D721Med (cell line): ENCODE measurements at regions not wholly inside any gene's neighbourhood (a gene's known extent, or its start where the extent isn't known, plus 50 kb on each side); places are given as distances from the start of the nearest gene placed in this dataset.
A peak's percentile ranks its signal among the peaks of the same experiment; 100 is the strongest.

Source experiments
- DNase-seq: peaks from one replicate; pipeline ENCODE4 v3.0.0; 2011; ENCODE audit warnings: low spot score; ENCODE audit not compliant: insufficient read length
- FAIRE-seq: peaks from 2 replicates; lab custom pipeline; 2011; peaks lifted over from hg19 to GRCh38; lab: Jason Lieb, UNC
- CTCF ChIP-seq: IDR thresholded peaks from 2 replicates; pipeline ENCODE4 v1.5.1; 2012; ENCODE audit warnings: mild to moderate bottlenecking, control low read depth; ENCODE audit not compliant: insufficient read depth; ENCODE audit errors: missing control alignments

DNA sequence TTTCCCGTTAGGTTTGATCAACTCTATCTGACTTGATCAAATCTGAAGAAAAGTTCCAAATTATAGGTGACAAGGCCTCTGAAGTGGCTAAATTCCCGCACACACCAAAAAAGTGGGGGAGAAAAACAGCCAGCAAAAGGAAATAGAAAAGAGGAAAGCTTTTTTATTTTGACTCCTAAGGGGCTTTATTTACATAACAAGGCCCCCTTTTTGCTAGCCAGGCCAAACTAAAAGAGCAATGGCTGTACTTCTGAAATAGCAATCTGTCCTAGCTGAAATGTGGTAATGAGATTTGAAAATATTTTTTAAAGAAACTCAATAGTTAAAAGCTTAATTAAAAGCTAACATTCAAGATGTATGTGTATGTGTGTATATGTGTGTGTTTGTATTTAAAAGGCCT, 311.5 kb upstream of the POGK start:
- no peak for FAIRE-seq
- DNase-seq: no peak
- no peak for TF ChIP-seq CTCF

GRCh38 chr1:166538646-166539045, 300.6 kb upstream of the POGK start:
- DNase-seq: no peak
- FAIRE-seq: no peak
- no peak for TF ChIP-seq CTCF

- no peak for TF ChIP-seq CTCF
- FAIRE-seq: no peak
- DNase-seq: no peak
Observed at GRCh38 chr1:166544036-166544435, 295.2 kb upstream of the POGK start.

DNA sequence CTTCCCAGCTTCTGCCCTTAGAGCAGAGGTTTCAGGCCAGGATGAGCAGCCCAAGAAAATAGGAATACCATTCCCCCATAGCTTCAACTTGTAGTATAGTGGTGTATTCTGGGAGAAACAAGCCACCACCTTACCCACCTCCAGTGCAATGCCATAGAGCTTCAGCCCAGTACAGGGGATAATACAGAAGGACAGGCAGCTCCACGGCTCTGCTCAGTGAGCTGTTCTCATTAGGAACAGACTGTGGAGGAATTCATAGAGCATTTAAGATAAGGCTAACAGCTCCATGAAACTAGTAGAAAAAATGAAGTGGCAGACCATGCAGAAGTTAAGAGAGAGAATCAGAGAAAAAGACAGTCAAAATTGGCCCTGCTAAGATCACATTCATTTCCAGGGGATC, 294.7 kb upstream of the POGK start:
- DNase-seq: no peak
- FAIRE-seq: no peak
- no peak for TF ChIP-seq CTCF

DNA sequence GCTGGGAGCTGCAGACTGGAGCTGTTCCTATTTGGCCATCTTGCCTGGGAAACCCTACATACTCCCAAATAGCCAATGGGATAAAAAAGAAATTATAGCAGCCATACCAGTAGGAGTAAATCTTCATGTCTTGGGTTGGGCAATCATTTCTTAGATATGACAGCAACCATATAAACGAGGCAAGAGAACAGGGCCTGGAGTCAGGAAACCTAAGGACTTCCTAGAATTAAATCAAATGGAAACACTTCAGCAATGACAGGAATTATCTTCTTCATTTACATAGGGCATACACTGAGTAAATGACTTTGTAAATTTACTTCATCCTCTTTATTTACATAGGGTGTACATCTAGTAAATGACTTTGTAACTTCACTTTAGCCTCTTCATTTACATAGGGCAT, 286.6 kb upstream of the POGK start:
- no peak for DNase-seq
- TF ChIP-seq CTCF: no peak
- FAIRE-seq: no peak

DNA sequence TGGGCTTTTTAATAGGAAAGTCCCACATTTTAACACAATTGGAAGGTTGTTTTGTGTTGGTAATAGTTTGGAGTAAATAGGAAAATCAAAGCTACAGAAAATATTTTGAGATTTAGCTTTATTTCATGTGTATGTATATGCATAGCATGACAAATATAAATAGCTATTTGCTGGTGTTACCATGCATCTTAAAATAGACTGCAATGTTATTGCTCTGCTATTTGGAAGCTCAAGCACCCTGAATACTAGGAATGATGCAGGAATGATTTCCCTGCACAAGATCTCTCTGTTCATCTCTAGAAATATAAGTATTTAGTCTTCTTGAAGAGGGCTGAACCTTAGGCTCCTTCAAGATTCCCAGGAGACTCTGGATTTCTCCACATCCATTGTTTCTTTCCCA, 268.3 kb upstream of the POGK start:
- FAIRE-seq (peak; percentile 11), DNase-seq (no peak)
- TF ChIP-seq CTCF: no peak

DNA sequence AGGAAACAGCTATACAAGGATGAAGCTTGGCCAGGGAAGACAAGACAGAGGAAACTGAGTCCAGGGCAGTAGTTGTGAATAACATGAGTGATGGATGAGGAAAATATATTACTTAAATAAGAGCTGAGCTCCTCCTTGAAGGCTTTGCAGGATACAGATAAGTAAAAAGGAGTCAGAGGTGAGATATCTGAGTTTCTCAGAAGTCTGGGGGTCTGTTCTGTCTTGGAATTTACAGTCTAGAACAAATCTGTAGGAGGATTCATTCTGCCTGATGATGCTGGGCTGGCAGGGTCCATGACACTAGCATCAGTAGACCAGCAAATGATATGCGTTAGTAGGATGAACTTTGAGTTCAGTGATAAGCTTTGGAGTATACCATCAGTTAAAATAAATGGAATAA, 266.1 kb upstream of the POGK start:
- DNase-seq: no peak
- no peak for TF ChIP-seq CTCF
- peak; percentile 67 for FAIRE-seq
